Sigmoid colon (tissue), 6 donors: ENCODE measurements at regions not wholly inside any gene's neighbourhood (a gene's known extent, or its start where the extent isn't known, plus 50 kb on each side); places are given as distances from the start of the nearest gene placed in this dataset.

Source experiments
- DNase-seq: peaks from one replicate; pipeline ENCODE4 v3.0.0-alpha.2; 2019
- H3K27ac ChIP-seq, 4 donors: fragments of 200-600 bp; sonication (generic); one replicate each; pipeline ENCODE4 v1.5.1; 2016 to 2019; ENCODE audit warnings: mild to moderate bottlenecking in 1 of 4
- H3K27me3 ChIP-seq, 3 donors: fragments of 200-600 bp; sonication (generic); one replicate each; pipeline ENCODE4 v1.5.1; 2019; ENCODE audit warnings: mild to moderate bottlenecking in 1 of 3
- H3K36me3 ChIP-seq, 4 donors: fragments of 200-600 bp; sonication (generic); one replicate each; pipeline ENCODE4 v1.5.1; 2016 to 2019
- H3K4me1 ChIP-seq, 4 donors: fragments of 200-600 bp; sonication (generic); one replicate each; pipeline ENCODE4 v1.5.1; 2017 to 2019
- H3K4me3 ChIP-seq, 4 donors: fragments of 200-600 bp; sonication (generic); one replicate each; pipeline ENCODE4 v1.5.1; 2017 to 2019; ENCODE audit warnings: mild to moderate bottlenecking in 2 of 4, moderate library complexity in 1 of 4
- H3K9me3 ChIP-seq, 4 donors: fragments of 200-600 bp in 3 of 4; sonication (generic) in 3 of 4; one replicate each; pipeline versions ENCODE4 v1.5.1 to v1.6.1; 2013 to 2019
- EP300 ChIP-seq, 4 donors: sonication (generic); formaldehyde crosslinking; IDR thresholded peaks; one replicate each; pipeline ENCODE4 v1.6.1; 2017; ENCODE audit warnings: antibody characterized with exemption in 4 of 4
- POLR2A ChIP-seq, 2 donors: fragments of 450-650 bp; IDR thresholded peaks; one replicate each; pipeline ENCODE4 v1.6.1; 2016; ENCODE audit warnings: antibody characterized with exemption in 2 of 2, mild to moderate bottlenecking in 2 of 2, moderate library complexity in 2 of 2
- POLR2AphosphoS5 ChIP-seq, 4 donors: sonication (generic); formaldehyde crosslinking; IDR thresholded peaks; one replicate each; pipeline ENCODE4 v1.6.1; 2017; ENCODE audit warnings: antibody characterized with exemption in 4 of 4
- WGBS, 2 donors: extraction: QIAGEN DNeasy Blood & Tissue Kit; methylation state at CpG; one replicate each; pipeline ENCODE4 v1.1.7; 2013; 5-methylcytosine and 5-hydroxymethylcytosine counted together
- intact Hi-C: fragments of 100-400 bp; cut with DNase I; formaldehyde crosslinking; loops from one replicate; pipeline ENCODE4 v1.15.1; 2023
- TF ChIP-seq, protein P1 (sequence below), 4 experiments: fragments of 450-650 bp in 3 of 4; fragments of 200-600 bp in 1 of 4; IDR thresholded peaks; one replicate each; pipeline ENCODE4 v1.5.1; 2016 to 2019; ENCODE audit warnings: antibody characterized with exemption in 4 of 4, mild to moderate bottlenecking in 3 of 4, moderate library complexity in 2 of 4
- donor health status: healthy with polysubstance abuse.
- donor health status: healthy.

DNA sequence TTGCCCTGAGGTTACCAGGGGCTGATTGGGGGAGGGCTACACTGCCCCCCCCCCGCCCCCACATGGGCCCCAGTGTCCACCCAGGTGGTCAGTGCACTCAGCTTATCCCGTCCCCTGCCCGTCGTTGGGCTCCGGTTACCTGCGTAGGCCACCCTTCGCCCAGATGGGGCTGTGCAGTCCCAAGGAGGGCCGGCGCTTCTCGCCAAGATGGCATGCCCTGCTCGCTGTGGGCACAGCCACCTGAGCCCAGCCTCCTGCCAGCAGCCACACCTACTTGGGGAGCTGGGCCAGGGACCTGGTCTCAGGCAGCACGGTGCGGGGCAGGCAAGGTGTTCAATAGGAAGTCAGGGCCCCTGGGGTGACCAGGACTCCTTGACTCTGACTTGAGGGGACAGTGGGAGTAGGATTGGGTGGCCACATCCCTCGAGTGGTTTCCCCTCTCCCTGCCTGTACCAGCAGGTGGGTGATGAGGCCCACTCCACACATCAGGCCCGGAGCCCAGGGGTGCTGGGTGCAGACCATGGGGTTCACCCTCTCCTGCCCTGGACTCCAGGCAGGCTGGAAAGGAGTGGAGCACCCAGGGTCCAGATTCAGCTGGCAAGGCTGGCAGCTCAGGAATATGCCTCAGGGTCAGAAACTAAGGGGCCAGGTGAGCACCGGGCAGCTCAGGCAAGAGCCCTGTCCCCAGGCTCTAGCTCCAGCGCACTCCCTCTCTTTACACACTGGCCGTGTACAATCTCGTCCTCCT is 170.3 kb downstream of the GLI2 start:
- Histone ChIP-seq H3K36me3 (no peaks in the 10 kb centered on the region), H3K4me3 (no peak overlapping the region), H3K9me3 (no peaks in the 10 kb centered on the region), H3K27ac (peak overlapping the region in 2 of 4 donors; percentile 62 to 69), H3K27me3 (no peaks in the 10 kb centered on the region), H3K4me1 (peaks cover 0 to 30% (median 24%) of the 10 kb centered on the region in 4 donors)
- TF ChIP-seq POLR2AphosphoS5 (IDR thresholded peaks at IDR 0.05), result no peak
- no peak for TF ChIP-seq EP300 (IDR thresholded peaks at IDR 0.05)
- TF ChIP-seq, protein P1, sequence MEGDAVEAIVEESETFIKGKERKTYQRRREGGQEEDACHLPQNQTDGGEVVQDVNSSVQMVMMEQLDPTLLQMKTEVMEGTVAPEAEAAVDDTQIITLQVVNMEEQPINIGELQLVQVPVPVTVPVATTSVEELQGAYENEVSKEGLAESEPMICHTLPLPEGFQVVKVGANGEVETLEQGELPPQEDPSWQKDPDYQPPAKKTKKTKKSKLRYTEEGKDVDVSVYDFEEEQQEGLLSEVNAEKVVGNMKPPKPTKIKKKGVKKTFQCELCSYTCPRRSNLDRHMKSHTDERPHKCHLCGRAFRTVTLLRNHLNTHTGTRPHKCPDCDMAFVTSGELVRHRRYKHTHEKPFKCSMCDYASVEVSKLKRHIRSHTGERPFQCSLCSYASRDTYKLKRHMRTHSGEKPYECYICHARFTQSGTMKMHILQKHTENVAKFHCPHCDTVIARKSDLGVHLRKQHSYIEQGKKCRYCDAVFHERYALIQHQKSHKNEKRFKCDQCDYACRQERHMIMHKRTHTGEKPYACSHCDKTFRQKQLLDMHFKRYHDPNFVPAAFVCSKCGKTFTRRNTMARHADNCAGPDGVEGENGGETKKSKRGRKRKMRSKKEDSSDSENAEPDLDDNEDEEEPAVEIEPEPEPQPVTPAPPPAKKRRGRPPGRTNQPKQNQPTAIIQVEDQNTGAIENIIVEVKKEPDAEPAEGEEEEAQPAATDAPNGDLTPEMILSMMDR (IDR thresholded peaks at IDR 0.05), result no peak
- no peak for TF ChIP-seq POLR2A (IDR thresholded peaks at IDR 0.05)
- no peak for DNase-seq
- intact Hi-C loops, result no loop called here
- WGBS, 2 donors, result 80 to 84% methylated on average over 19 of the region's 19 CpGs

DNA sequence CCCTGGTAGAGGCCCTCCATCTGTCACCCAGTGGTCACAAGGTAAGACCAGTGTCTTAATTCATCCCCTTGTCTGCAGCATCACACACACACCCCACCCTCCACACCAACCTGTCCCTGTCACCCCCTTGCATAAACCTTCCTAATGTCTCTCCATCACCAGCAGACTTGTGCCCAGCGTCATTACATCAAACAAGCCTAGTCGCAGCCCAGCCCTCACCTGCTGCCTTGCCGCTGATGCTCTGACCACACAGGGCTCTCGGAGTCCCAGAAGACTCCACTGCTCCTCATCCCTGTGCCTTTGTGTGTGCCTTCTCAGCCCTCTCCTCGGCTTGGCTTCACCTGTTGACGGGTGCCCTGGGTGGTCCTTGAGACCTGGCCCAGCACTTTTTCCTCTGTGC is 171.2 kb downstream of the GLI2 start:
- Histone ChIP-seq H3K4me1 (peaks cover 0 to 24% (median 20%) of the 10 kb centered on the region in 4 donors), H3K36me3 (no peaks in the 10 kb centered on the region), H3K4me3 (no peak overlapping the region), H3K27ac (no peak overlapping the region), H3K27me3 (no peaks in the 10 kb centered on the region), H3K9me3 (no peaks in the 10 kb centered on the region)
- DNase-seq, result no peak
- WGBS, 2 donors, result 91 to 92% methylated on average over 6 of the region's 6 CpGs
- intact Hi-C loops, result no loop called here
- TF ChIP-seq EP300 (IDR thresholded peaks at IDR 0.05), result no peak
- TF ChIP-seq, protein P1 (IDR thresholded peaks at IDR 0.05), result no peak
- TF ChIP-seq POLR2AphosphoS5 (IDR thresholded peaks at IDR 0.05), result no peak
- TF ChIP-seq POLR2A (IDR thresholded peaks at IDR 0.05), result no peak

DNA sequence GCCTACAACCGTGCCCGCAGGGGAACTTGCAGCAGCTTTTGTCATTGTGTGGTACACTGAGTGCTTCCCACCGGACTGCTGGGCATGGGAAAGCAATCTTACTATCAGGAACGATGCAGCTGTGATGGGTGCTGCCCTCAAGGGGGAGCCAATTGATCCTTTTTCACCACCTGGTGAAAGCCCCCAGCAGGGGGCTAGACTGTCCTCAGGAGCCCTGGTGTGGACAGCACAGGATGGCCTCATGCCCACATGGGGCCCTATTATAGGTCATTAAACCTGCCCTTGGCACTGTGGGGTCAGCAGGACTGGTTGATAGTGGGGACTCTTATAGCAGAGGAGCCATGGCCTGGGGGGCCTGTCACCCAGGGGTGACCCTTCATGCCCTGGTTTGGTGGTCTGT is 172.2 kb downstream of the GLI2 start:
- intact Hi-C loops, result no loop called here
- Histone ChIP-seq H3K4me1 (peaks cover 0 to 24% (median 21%) of the 10 kb centered on the region in 4 donors), H3K27me3 (no peaks in the 10 kb centered on the region), H3K9me3 (no peaks in the 10 kb centered on the region), H3K27ac (no peak overlapping the region), H3K36me3 (no peaks in the 10 kb centered on the region), H3K4me3 (no peak overlapping the region)
- WGBS, 2 donors, result 90 to 93% methylated on average over 4 of the region's 4 CpGs
- TF ChIP-seq, protein P1 (IDR thresholded peaks at IDR 0.05), result no peak
- TF ChIP-seq EP300 (IDR thresholded peaks at IDR 0.05) (no peak), POLR2A (IDR thresholded peaks at IDR 0.05) (no peak), POLR2AphosphoS5 (IDR thresholded peaks at IDR 0.05) (no peak)
- no peak for DNase-seq

GRCh38 chr2:120908314-120908975 is 172.8 kb downstream of the GLI2 start:
- H3K4me1 ChIP-seq, result peaks cover 0 to 24% (median 21%) of the 10 kb centered on the region in 4 donors
- DNase-seq, result no peak
- H3K4me3 ChIP-seq, result no peak overlapping the region
- no peaks in the 10 kb centered on the region for H3K27me3 ChIP-seq
- intact Hi-C loops, result no loop called here
- TF ChIP-seq POLR2AphosphoS5 (IDR thresholded peaks at IDR 0.05) (no peak), EP300 (IDR thresholded peaks at IDR 0.05) (no peak), POLR2A (IDR thresholded peaks at IDR 0.05) (no peak)
- TF ChIP-seq, protein P1 (IDR thresholded peaks at IDR 0.05), result no peak
- H3K9me3 ChIP-seq, result no peaks in the 10 kb centered on the region
- H3K36me3 ChIP-seq, result no peaks in the 10 kb centered on the region
- WGBS, 2 donors, result 80 to 81% methylated on average over 5 of the region's 5 CpGs
- H3K27ac ChIP-seq, result no peak overlapping the region
